Heart left ventricle (tissue), 13 donors: ENCODE measurements at regions not wholly inside any gene's neighbourhood (a gene's known extent, or its start where the extent isn't known, plus 50 kb on each side); places are given as distances from the start of the nearest gene placed in this dataset.

Experiments
- CTCF ChIP-seq, 12 donors: fragments of 200-600 bp; sonication (generic) in 4 of 12; IDR thresholded peaks; one replicate each; pipeline versions ENCODE4 v1.5.0 to v1.8.0; 2018 to 2022; ENCODE audit warnings: antibody characterized with exemption in 12 of 12, mild to moderate bottlenecking in 5 of 12
- POLR2A ChIP-seq, 2 donors: fragments of 450-650 bp; IDR thresholded peaks; one replicate each; pipeline ENCODE4 v1.6.1; 2017; ENCODE audit warnings: antibody characterized with exemption in 2 of 2, mild to moderate bottlenecking in 2 of 2, moderate library complexity in 2 of 2
- donor health status: ischemic (EF 13 %, LVEDD 7.1; RV severe dilation, severe dysfunction).
- donor health status: DM: no; HTN: yes; CAD: no.
- donor health status: DM: no; HTN: no; CAD: no.
- donor health status: ischemic (EF 25% LVEDD 6.9; RV normal size, moderate dysfunction).
- donor health status: ischemic (EF 25% LVEDD 5.7; RV mildly dilated, moderate dysfunction).
- donor health status: ischemic (EF 35%, LVEDD 5.7; RV mildly dilated, moderate dysfunction).
- donor health status: nonischemic (EF 11% LVEDD 7.7; RV severe dilation, severe dysfunction).
- donor health status: DM: yes; HTN: yes; CAD: no.
- donor health status: PGD.
- donor health status: ischemic (EF 29% LVEDD 5.4; RV normal size, mild dysfunction).
- donor health status: nonischemic (EF 23%, LVEDD 6.1; RV moderate dilation, normal function).

- no peak for TF ChIP-seq CTCF (IDR thresholded peaks at IDR 0.05)
- no peak for TF ChIP-seq POLR2A (IDR thresholded peaks at IDR 0.05)
These were observed 2252.4 kb downstream of the MAT2B start for GRCh38 chr5:165757791-165758190.
